K562 (cell line): ENCODE measurements at regions not wholly inside any gene's neighbourhood (a gene's known extent, or its start where the extent isn't known, plus 50 kb on each side); places are given as distances from the start of the nearest gene placed in this dataset.

Experiments
- ATAC-seq: fragments of 200-7000 bp; cut with Tn5 transposase; 3 replicates; pipeline ENCODE4 v1.9.1; 2020; ENCODE audit warnings: moderate library complexity
- BruUV-seq: library from RNA; stranded (reverse); fragments of 400-500 nt; replicated peaks from 2 replicates; lab custom pipeline; 2021; lab: Mats Ljungman, UMichigan
- CTCF ChIA-PET: fragments of 300-600 bp; formaldehyde crosslinking; extraction: SDS; loops from one replicate; lab custom pipeline; 2021; ENCODE audit warnings: low intra/inter-chr PET ratio; lab: Yijun Ruan, JAX
- POLR2A ChIA-PET: fragments of 300-600, 350-650 bp; sonication (Branson Sonifier 250); formaldehyde crosslinking; extraction: SDS; loops from one replicate; lab custom pipeline; 2021; ENCODE audit warnings: antibody characterized with exemption, inconsistent platforms; lab: Yijun Ruan, JAX
- DNase-seq, 4 experiments: peaks; one replicate each; pipeline versions ENCODE4 v3.0.0 to v3.0.0-alpha.2; 2011 to 2018; ENCODE audit warnings: low spot score in 3 of 4, mixed read lengths in 3 of 4; ENCODE audit errors: extremely low read depth in 1 of 4
- FAIRE-seq: peaks from 2 replicates; lab custom pipeline; 2011; peaks lifted over from hg19 to GRCh38; lab: Jason Lieb, UNC
- H2AFZ ChIP-seq: 2 replicates; pipeline ENCODE4 v1.6.0; 2011; ENCODE audit warnings: low read depth, low read length, control low read depth, inconsistent platforms
- H3K27ac ChIP-seq: fragments of 200-600 bp; 3 replicates; pipeline ENCODE4 v1.8.0; 2011; ENCODE audit warnings: low read depth, mild to moderate bottlenecking, control low read depth, inconsistent platforms, low read length, moderate library complexity, mixed read lengths; ENCODE audit errors: extremely low read depth
- H3K27me3 ChIP-seq, 2 experiments: fragments of 300-600 bp in 1 of 2; 2 replicates in 1 of 2; 3 replicates in 1 of 2; pipeline versions ENCODE4 v1.6.0 to v1.8.0; 2011; ENCODE audit warnings: inconsistent platforms in 2 of 2, low read length in 2 of 2, mild to moderate bottlenecking in 1 of 2, mixed read lengths in 1 of 2, moderate library complexity in 1 of 2; ENCODE audit not compliant: control insufficient read depth in 2 of 2, insufficient read depth in 2 of 2
- H3K36me3 ChIP-seq: fragments of 300-600 bp; 3 replicates; pipeline ENCODE4 v1.8.0; 2011; ENCODE audit warnings: mild to moderate bottlenecking, low read length, inconsistent platforms; ENCODE audit not compliant: control insufficient read depth, insufficient read depth
- H3K4me1 ChIP-seq, 2 experiments: fragments of 200-600 bp in 1 of 2; replicated peaks in 1 of 2; 2 replicates in 1 of 2; 3 replicates in 1 of 2; pipeline versions ENCODE4 v1.5.1 to v1.8.0; 2011; ENCODE audit warnings: inconsistent platforms in 2 of 2, low read length in 2 of 2, mild to moderate bottlenecking in 1 of 2, mixed read lengths in 1 of 2, moderate library complexity in 1 of 2; ENCODE audit not compliant: control insufficient read depth in 2 of 2, insufficient read depth in 2 of 2
- H3K4me2 ChIP-seq: 2 replicates; pipeline ENCODE4 v1.6.1; 2011; ENCODE audit warnings: low read length, control low read depth, inconsistent platforms, mixed read lengths; ENCODE audit not compliant: insufficient read depth
- H3K4me3 ChIP-seq: fragments of 200-600 bp; sonication (generic), shearing (Covaris generic); 2 replicates; pipeline ENCODE4 v1.5.1; 2016; ENCODE audit warnings: control low read depth, inconsistent platforms
- H3K79me2 ChIP-seq: fragments of 200-600 bp; 3 replicates; pipeline ENCODE4 v1.8.0; 2011; ENCODE audit warnings: low read length, inconsistent platforms; ENCODE audit not compliant: control insufficient read depth, insufficient read depth
- H3K9ac ChIP-seq, 2 experiments: 2 replicates each; pipeline versions ENCODE4 v1.6.0 to v1.6.1; 2011; ENCODE audit warnings: low read depth in 2 of 2, low read length in 2 of 2, control low read depth in 1 of 2, inconsistent platforms in 1 of 2, mild to moderate bottlenecking in 1 of 2, mixed read lengths in 1 of 2; ENCODE audit not compliant: insufficient read depth in 1 of 2
- H3K9me1 ChIP-seq: one replicate; pipeline ENCODE4 v1.6.0; 2011; ENCODE audit warnings: inconsistent platforms, mild to moderate bottlenecking, low read length, moderate library complexity; ENCODE audit not compliant: control insufficient read depth, insufficient read depth
- H3K9me3 ChIP-seq: replicated peaks from 2 replicates; pipeline ENCODE4 v1.5.1; 2011; ENCODE audit warnings: low read depth, low read length, inconsistent platforms; ENCODE audit not compliant: control insufficient read depth, insufficient read depth
- H4K20me1 ChIP-seq: replicated peaks from 2 replicates; pipeline ENCODE4 v1.6.1; 2011; ENCODE audit warnings: low read length, inconsistent platforms, mixed read lengths; ENCODE audit not compliant: control insufficient read depth, insufficient read depth
- BCOR ChIP-seq: fragments of 450-650 bp; IDR thresholded peaks from 2 replicates; pipeline ENCODE4 v1.6.1; 2016
- CC2D1A ChIP-seq: fragments of 450-650 bp; IDR thresholded peaks from 2 replicates; pipeline ENCODE4 v1.6.1; 2017; ENCODE audit warnings: mild to moderate bottlenecking
- FIP1L1 ChIP-seq: fragments of 200-400 bp; formaldehyde crosslinking; IDR thresholded peaks from 2 replicates; pipeline ENCODE4 v1.6.1; 2018; ENCODE audit warnings: mild to moderate bottlenecking, low read depth, low read length; ENCODE audit not compliant: poor library complexity, severe bottlenecking
- MAZ ChIP-seq, 2 experiments: fragments of 450-650 bp in 1 of 2; sonication (generic) in 1 of 2; formaldehyde crosslinking; IDR thresholded peaks in 1 of 2; conservative IDR thresholded peaks in 1 of 2; 2 replicates each; pipeline versions ENCODE4 v1.4.0 to v1.5.0; 2020; ENCODE audit warnings: mild to moderate bottlenecking in 1 of 2, missing genetic modification reagents in 1 of 2
- MIER1 ChIP-seq: fragments of 450-650 bp; IDR thresholded peaks from 2 replicates; pipeline ENCODE4 v1.6.1; 2016; ENCODE audit warnings: antibody characterized with exemption, mild to moderate bottlenecking, low read depth
- RCOR1 ChIP-seq, 2 experiments: IDR thresholded peaks; 2 replicates each; pipeline ENCODE4 v1.6.1; 2012; ENCODE audit warnings: low read depth in 2 of 2, low read length in 2 of 2, borderline replicate concordance in 1 of 2, improper control_type of control experiment in 1 of 2
- SP2 ChIP-seq: IDR thresholded peaks from 2 replicates; pipeline ENCODE4 v1.6.1; 2011; ENCODE audit warnings: mild to moderate bottlenecking, low read depth, low read length, moderate library complexity; ENCODE audit not compliant: poor library complexity, severe bottlenecking; ENCODE audit errors: extremely low read depth
- TOE1 ChIP-seq, 2 experiments: fragments of 450-650 bp in 1 of 2; sonication (generic) in 1 of 2; formaldehyde crosslinking in 1 of 2; IDR thresholded peaks; 2 replicates each; pipeline versions ENCODE4 v1.7.1 to v1.8.0; 2016 to 2022; ENCODE audit warnings: borderline replicate concordance in 2 of 2, mild to moderate bottlenecking in 2 of 2, antibody characterized with exemption in 1 of 2, inconsistent platforms in 1 of 2, low read depth in 1 of 2, missing genetic modification reagents in 1 of 2, moderate library complexity in 1 of 2
- ZNF23 ChIP-seq: fragments of 250-450 bp; sonication (Bioruptor Pico); IDR thresholded peaks from 2 replicates; pipeline ENCODE4 v1.4.0; 2020; ENCODE audit warnings: mild to moderate bottlenecking
- ZNF707 ChIP-seq: fragments of 250-450 bp; sonication (Bioruptor Pico); conservative IDR thresholded peaks from 2 replicates; pipeline ENCODE4 v1.8.0; 2022; ENCODE audit warnings: inconsistent platforms, mild to moderate bottlenecking, moderate library complexity
- ZNF785 ChIP-seq: fragments of 250-450 bp; sonication (Bioruptor Pico); IDR thresholded peaks from 2 replicates; pipeline ENCODE4 v1.4.0; 2020; ENCODE audit warnings: mild to moderate bottlenecking
- WGBS: fragments of 100-300 bp; shearing (Covaris generic); methylation state at CpG from one replicate; pipeline ENCODE4 v1.1.6; 2016; ENCODE audit warnings: low coverage, mixed read lengths; ENCODE audit not compliant: insufficient coverage; ENCODE audit errors: missing lambda C conversion rate; 5-methylcytosine and 5-hydroxymethylcytosine counted together
- in situ Hi-C: fragments of 300-500 bp; cut with MboI; formaldehyde crosslinking; loops from 4 replicates; pipeline ENCODE4 v1.15.0; 2018; ENCODE audit warnings: inconsistent platforms, mixed read lengths
- intact Hi-C: fragments of 100-400 bp; cut with micrococcal nuclease; formaldehyde crosslinking; loops from 2 replicates; pipeline ENCODE4 v1.14.2; 2022
- TF ChIP-seq, protein P1 (sequence below), 2 experiments: fragments of 250-450 bp in 1 of 2; fragments of 450-650 bp in 1 of 2; sonication (Bioruptor Pico) in 1 of 2; IDR thresholded peaks; 2 replicates each; pipeline versions ENCODE4 v1.6.1 to v1.8.0; 2016 to 2021; ENCODE audit warnings: mild to moderate bottlenecking in 2 of 2, moderate library complexity in 2 of 2, missing compliant biosample characterization in 1 of 2, missing genetic modification characterization in 1 of 2

DNA sequence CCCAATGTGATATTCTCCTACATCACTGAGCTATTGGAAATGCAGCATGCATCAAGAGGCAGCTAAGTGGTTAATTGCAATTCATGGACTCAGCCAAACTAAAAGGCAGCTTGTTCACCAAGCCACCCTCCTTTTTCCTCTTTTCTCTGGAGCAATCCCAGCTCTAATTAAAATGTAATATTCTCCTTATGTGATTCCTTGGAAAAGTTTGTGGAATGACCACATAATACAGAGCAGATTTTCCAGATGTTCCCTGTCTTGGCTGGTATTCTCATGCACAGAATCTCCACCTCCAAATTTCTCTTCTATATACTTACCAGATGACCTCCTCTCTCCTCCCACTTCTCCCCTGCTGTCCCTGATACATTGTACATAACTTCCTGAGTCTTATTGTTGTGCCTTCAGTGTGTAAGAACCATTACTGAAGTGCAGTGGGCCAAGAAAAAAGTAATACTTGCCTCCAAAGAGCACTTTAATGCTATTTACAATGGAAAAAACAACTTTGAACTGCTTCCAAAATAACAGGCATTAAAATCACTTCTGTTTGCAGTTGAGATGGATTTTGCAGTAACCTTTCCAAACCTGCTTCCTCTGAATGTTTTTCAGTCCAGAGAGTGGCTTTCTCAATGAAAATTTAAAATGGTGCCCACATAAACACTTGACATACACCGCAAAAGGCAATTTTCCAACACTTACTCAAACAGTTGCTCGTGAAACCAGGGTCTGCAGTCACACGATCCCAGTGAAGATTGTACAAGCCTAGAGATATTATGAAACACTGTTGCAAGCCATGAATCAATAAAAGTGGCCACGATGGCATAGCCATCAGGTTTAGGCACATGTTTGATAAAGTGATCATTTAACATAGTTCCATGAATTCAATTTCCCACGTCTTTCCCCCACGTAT lies 258.0 kb downstream of the MTX2 start:
- no peak overlapping the region for H3K4me3 ChIP-seq
- POLR2A ChIA-PET: no interaction called here

More for the DNA sequence above, 258.0 kb downstream of the MTX2 start:
- H3K36me3 ChIP-seq: no peaks in the 10 kb centered on the region
- CTCF ChIA-PET: no interaction called here
- no peak overlapping the region for H3K27ac ChIP-seq
- intact Hi-C loops (no loop called here), in situ Hi-C loops (no loop called here)
- no peaks in the 10 kb centered on the region for H3K4me1 ChIP-seq
- no peak overlapping the region for H2AFZ ChIP-seq
- no peaks in the 10 kb centered on the region for H3K79me2 ChIP-seq
- TF ChIP-seq TOE1 (IDR thresholded peaks at IDR 0.05; ENCODE audit: borderline replicate concordance) (no peak), TOE1 (CRISPR knock-in tag; IDR thresholded peaks at IDR 0.05; ENCODE audit: borderline replicate concordance, low read depth) (no peak), CC2D1A (no peak), ZNF785 (CRISPR knock-in tag) (no peak), MAZ (CRISPR knock-in tag; conservative IDR thresholded peaks at IDR 0.05 in 1 of 2, IDR thresholded peaks at IDR 0.05 in 1 of 2) (no peak), SP2 (no peak), ZNF707 (CRISPR knock-in tag) (no peak), ZNF23 (no peak), BCOR (no peak), RCOR1 (IDR thresholded peaks at IDR 0.05; ENCODE audit: borderline replicate concordance in 1 of 2, low read depth in 2 of 2, low read length in 2 of 2) (no peak), FIP1L1 (no peak), MIER1 (no peak)
- TF ChIP-seq, protein P1, sequence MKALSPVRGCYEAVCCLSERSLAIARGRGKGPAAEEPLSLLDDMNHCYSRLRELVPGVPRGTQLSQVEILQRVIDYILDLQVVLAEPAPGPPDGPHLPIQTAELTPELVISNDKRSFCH (CRISPR knock-in tag; IDR thresholded peaks at IDR 0.05): no peak
- TF ChIP-seq, protein P1 (tag; IDR thresholded peaks at IDR 0.05): no peak
- H3K9ac ChIP-seq: no peak overlapping the region
- no peaks in the 10 kb centered on the region; a peak in 1 of 5 replicates for H3K27me3 ChIP-seq
- 2% methylated on average over 6 of the region's 6 CpGs for WGBS
- no peaks in the 10 kb centered on the region for H3K9me3 ChIP-seq
- H3K4me2 ChIP-seq: no peak overlapping the region
- BruUV-seq: no TSS peak
- peak; percentile 40 for FAIRE-seq
- no peaks in the 10 kb centered on the region for H3K9me1 ChIP-seq
- no peak for DNase-seq
- no peaks in the 10 kb centered on the region for H4K20me1 ChIP-seq
- no peak for ATAC-seq
